ENCODE measurements at regions not wholly inside any gene's neighbourhood (a gene's known extent, or its start where the extent isn't known, plus 50 kb on each side); places are given as distances from the start of the nearest gene placed in this dataset.

- TF ChIP-seq CTCF (IDR thresholded peaks at IDR 0.05; ENCODE audit: borderline replicate concordance, insufficient read depth, low read depth, low read length): no peak
- H3K4me3 ChIP-seq (ENCODE audit: low read depth, low read length): no peak overlapping the region
These were observed 123.0 kb upstream of the PROK2 start for GRCh38 chr3:71907996-71908395.

DNA sequence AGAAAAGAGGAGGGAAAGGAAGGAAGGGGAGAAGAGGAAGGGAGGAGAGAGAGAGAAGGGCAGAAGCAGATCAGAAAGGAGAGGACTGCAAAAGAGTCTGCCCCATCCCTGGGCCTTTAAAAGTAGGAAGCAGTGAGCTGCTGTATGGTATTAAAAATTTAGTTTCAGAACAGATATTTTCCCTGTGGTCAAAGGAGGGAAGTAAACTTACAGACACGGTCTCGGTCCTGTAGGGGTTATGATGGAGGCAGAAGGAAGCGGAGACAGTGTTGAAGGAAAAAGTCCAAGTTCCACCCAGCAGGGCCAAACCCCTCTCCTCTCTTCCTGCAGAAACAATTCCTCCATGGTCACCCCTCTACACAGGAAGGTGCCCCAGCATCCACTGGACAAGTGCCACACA is 122.0 kb upstream of the PROK2 start:
- H3K4me3 ChIP-seq (ENCODE audit: low read depth, low read length): no peak overlapping the region
- TF ChIP-seq CTCF (IDR thresholded peaks at IDR 0.05; ENCODE audit: borderline replicate concordance, insufficient read depth, low read depth, low read length): no peak

- no peak overlapping the region for H3K4me3 ChIP-seq (ENCODE audit: low read depth, low read length)
- no peak for TF ChIP-seq CTCF (IDR thresholded peaks at IDR 0.05; ENCODE audit: borderline replicate concordance, insufficient read depth, low read depth, low read length)
These were observed 120.5 kb upstream of the PROK2 start for GRCh38 chr3:71905426-71905825.

- TF ChIP-seq CTCF (IDR thresholded peaks at IDR 0.05; ENCODE audit: borderline replicate concordance, insufficient read depth, low read depth, low read length): no peak
These were observed 119.0 kb upstream of the PROK2 start for GRCh38 chr3:71903936-71904335.

GRCh38 chr3:71903112-71903495 is 118.2 kb upstream of the PROK2 start:
- no peak overlapping the region for H3K4me3 ChIP-seq (ENCODE audit: low read depth, low read length)
- no peak for TF ChIP-seq CTCF (IDR thresholded peaks at IDR 0.05; ENCODE audit: borderline replicate concordance, insufficient read depth, low read depth, low read length)

More at GRCh38 chr3:71903936-71904335, 119.0 kb upstream of the PROK2 start:
- H3K4me3 ChIP-seq (ENCODE audit: low read depth, low read length): no peak overlapping the region

DNA sequence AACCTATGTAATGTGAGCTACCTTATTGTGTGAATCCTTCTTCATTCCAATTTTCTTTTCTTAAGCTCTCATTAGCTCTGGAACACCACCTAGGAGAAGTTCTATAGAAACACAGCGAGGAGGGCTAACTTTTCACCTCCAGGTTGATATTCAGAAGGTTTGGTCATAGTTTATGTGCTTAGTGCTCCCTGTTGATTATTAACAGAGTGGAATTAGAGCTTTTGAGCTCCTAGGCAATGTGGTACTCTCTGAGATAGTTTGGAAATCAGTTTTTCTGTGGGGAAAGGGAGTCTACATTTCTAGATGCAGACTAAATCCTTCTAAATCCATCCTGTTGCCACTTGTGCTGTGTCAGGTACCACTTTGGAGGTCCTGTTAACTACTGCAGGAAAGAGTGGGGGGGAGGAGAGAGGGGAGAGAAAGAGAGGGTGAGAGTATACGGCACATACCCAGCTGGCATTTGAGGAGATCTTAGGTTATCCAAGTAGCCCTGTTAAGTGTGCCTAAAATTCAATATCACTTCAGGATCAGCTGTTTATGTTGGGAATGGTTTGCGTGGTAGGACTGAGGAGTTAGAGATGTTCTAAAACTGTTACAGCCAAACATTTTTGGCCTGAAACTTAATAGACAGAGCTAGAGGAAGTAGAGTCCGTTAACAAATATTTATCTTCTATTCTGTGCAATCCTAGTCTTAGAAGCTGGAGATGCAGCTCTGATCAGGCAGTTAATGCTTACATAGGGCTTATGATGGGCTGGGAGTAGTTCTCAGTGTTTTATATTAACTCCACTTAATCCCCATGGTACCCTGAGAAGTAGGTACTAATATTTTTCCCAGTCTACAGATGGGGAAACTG is 117.5 kb upstream of the PROK2 start:
- no peak for TF ChIP-seq CTCF (IDR thresholded peaks at IDR 0.05; ENCODE audit: borderline replicate concordance, insufficient read depth, low read depth, low read length)
- no peak overlapping the region for H3K4me3 ChIP-seq (ENCODE audit: low read depth, low read length)

- H3K4me3 ChIP-seq (ENCODE audit: low read depth, low read length): no peak overlapping the region
- no peak for TF ChIP-seq CTCF (IDR thresholded peaks at IDR 0.05; ENCODE audit: borderline replicate concordance, insufficient read depth, low read depth, low read length)
These were observed 116.7 kb upstream of the PROK2 start for GRCh38 chr3:71901645-71902044.

Data from GM12875 (cell line).